Testis (tissue), 2 donors: ENCODE measurements at regions not wholly inside any gene's neighbourhood (a gene's known extent, or its start where the extent isn't known, plus 50 kb on each side); places are given as distances from the start of the nearest gene placed in this dataset.

Experiments used
- POLR2A ChIP-seq: fragments of 450-650 bp; IDR thresholded peaks from one replicate; pipeline ENCODE4 v1.6.1; 2017; ENCODE audit warnings: antibody characterized with exemption, mild to moderate bottlenecking, moderate library complexity
- TF ChIP-seq, protein P1 (sequence below), 3 experiments: fragments of 450-650 bp in 2 of 3; fragments of 200-600 bp in 1 of 3; sonication (generic) in 1 of 3; IDR thresholded peaks; one replicate each; pipeline ENCODE4 v1.5.1; 2016 to 2019; ENCODE audit warnings: antibody characterized with exemption in 3 of 3, mild to moderate bottlenecking in 2 of 3, moderate library complexity in 1 of 3

DNA sequence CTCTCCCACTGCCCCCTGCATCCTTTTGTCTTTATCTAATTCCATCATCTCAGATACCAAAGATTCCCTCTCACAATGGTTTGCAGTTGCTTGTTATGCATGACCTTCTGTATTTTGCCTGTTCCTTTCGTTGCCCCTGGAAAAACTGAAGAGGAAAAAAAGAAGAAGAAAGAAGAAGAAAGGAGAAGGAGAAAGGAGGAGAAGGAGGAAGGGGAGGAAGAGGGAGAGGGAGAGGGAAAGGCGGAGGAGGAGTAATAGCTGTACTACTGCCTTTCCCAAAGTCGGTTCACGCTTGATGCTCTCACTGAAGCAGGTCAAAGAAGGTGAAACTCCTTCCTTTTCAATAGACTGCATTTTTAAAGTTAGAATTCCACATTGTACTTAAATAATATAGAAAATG lies 513.8 kb downstream of the PTPRC start:
- TF ChIP-seq, protein P1, sequence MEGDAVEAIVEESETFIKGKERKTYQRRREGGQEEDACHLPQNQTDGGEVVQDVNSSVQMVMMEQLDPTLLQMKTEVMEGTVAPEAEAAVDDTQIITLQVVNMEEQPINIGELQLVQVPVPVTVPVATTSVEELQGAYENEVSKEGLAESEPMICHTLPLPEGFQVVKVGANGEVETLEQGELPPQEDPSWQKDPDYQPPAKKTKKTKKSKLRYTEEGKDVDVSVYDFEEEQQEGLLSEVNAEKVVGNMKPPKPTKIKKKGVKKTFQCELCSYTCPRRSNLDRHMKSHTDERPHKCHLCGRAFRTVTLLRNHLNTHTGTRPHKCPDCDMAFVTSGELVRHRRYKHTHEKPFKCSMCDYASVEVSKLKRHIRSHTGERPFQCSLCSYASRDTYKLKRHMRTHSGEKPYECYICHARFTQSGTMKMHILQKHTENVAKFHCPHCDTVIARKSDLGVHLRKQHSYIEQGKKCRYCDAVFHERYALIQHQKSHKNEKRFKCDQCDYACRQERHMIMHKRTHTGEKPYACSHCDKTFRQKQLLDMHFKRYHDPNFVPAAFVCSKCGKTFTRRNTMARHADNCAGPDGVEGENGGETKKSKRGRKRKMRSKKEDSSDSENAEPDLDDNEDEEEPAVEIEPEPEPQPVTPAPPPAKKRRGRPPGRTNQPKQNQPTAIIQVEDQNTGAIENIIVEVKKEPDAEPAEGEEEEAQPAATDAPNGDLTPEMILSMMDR (IDR thresholded peaks at IDR 0.05): no peak
- TF ChIP-seq POLR2A: no peak
